GM21381 (cell line): ENCODE measurements at regions not wholly inside any gene's neighbourhood (a gene's known extent, or its start where the extent isn't known, plus 50 kb on each side); places are given as distances from the start of the nearest gene placed in this dataset.
"Not testable (repeated sequence)": the region's sequence is repeated elsewhere in the genome, so short reads cannot be mapped to it uniquely, and the experiment has no call there.

Experiments used
- ATAC-seq: cut with Tn5 transposase; IDR thresholded peaks from one replicate; pipeline ENCODE4 v1.9.1; 2021; ENCODE audit warnings: mild to moderate bottlenecking, moderate library complexity; ENCODE audit not compliant: unreplicated experiment

DNA sequence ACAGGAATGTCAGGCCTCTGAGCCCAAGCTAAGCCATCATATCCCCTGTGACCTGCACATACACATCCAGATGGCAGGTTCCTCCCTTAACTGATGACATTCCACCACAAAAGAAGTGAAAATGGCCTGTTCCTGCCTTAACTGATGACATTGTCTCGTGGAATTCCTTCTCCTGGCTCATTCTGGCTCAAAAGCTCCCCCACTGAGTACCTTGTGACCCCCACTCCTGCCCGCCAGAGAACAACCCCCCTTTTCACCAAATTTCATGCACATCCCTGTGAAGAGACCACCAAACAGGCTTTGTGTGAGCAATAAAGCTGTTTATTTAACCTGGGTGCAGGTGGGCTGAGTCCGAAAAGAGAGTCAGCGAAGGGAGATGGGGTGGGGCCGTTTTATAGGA, 447.4 kb downstream of the FGF13 start:
- ATAC-seq = not testable (repeated sequence)

GRCh38 chrX:138270931-138271330, 440.6 kb downstream of the FGF13 start:
- ATAC-seq = no peak

DNA sequence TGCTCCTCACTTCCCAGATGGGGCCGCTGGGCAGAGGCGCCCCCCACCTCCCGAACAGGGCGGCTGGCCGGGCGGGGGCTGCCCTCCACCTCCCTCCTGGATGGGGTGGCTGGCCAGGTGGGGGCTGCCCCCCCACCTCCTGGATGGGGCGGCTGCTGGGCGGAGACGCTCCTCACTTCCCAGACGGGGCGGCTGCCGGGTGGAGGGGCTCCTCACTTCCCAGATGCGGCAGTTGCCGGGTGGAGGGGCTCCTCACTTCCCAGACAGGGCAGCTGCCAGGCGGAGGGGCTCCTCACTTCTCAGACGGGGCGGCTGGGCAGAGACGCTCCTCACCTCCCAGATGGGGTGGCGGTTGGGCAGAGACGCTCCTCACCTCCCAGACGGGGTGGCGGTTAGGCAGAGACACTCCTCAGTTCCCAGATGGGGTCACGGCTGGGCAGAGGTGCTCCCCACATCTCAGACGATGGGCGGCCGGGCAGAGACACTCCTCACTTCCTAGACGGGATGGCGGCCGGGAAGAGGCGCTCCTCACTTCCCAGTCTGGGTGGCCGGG, 428.8 kb downstream of the FGF13 start:
- ATAC-seq = not testable (repeated sequence)

DNA sequence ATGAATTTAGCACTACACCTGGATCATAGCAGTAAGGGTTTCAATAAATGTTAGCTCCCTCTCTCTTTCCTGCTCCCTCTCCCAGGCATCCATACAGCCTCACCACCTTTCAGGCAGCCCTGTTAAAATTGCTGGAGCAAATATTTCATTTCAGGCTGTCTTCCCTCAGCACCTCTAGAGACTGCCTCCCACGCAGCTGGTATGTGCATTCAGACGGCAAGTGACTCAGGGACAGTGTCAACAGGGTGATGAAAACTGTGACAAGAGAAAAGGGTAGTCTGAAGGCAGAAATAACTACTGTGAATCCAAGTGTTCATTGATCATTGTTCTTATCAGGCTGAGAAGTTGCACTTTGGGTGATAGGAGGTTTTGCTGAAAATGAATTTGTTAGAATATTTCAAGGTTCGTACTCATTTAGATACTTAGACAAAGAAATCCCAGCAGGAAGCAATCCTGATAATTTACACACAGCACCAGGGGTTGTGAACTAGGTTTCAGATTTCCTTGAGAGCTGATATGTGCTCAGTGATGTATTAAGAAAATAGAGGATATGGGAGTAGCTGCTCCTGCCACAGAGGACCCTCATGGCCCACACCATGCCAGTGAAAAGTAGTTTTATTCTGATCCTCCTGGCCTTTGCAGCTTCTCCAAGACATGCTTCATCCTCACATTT, 424.2 kb downstream of the FGF13 start:
- ATAC-seq = no peak

DNA sequence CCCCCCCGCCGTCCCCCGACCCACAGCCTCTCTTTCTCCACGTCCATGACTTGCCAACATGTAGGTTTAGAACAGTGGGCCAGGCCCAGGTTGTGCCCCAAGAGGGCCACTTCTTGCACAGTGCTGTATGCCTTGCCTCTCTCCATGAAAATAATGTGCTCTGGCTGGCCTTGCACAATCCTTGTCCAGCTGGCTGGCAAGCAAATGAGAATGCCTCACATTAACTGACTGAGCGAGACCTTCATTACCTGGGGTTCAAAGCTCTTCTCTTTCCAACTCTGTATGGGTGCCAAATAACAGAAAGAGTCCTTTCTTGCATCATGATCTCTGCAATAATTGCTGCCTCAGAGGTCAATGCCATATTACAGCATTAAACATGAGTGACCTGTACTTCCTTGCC, 416.6 kb downstream of the FGF13 start:
- no peak for ATAC-seq

DNA sequence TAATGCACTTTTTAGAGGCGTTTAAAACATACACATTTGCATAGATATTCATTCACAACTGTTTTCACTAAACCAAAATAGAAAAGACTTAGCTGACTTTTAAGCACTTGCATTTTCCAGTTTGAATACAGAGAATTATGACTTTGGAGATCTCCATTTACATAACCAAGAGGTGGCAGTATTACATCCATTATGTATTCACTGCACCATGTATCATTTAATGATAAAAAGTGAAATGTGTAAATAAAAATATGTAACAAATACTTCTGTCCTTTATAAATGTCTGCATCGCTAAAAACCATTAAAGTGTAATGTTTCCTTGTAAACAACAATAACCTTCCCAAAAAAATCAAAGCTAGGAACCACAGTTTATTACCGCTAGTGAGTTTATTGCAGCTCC, 413.2 kb downstream of the FGF13 start:
- ATAC-seq = no peak

DNA sequence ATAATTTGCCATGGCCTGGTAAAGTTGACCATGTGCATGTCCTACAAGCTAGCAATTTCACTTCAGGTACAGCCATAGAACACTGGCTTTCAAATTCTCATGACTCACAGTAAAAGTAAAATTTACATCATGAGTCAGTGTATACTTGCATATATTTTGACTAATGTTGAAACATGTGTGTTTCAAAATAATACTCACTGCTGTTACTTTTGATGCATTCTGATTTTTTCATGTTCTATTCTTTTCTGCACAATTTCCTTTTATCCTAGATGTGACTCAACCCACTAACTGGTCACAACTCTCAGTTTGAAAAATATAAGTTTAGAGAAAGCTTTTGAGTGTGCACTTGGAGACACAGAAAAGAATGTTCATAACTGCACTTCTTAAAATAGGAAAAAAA, 365.7 kb downstream of the FGF13 start:
- no peak for ATAC-seq

DNA sequence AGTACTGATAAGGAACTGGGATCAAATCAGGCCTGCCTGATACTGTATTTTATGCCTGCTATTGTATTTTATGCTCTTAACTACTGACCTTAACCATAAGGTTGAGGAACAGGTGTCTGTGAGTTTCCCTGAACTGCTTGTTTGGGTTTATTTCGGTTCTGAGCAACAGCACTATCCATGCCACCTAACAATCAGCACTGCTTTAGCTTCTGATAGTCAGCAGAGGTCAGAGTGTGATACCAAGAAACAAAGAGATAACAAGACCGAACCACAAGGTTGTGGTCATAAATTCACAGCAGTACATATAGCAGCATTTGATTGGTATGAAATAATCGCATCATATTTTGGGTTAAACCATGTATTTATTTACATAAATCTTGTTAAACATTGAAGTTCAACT, 362.2 kb downstream of the FGF13 start:
- no peak for ATAC-seq

- no peak for ATAC-seq
Observed at GRCh38 chrX:138378876-138379275, 332.6 kb downstream of the FGF13 start.

- no peak for ATAC-seq
Observed at GRCh38 chrX:138408101-138408500, 303.4 kb downstream of the FGF13 start.

- no peak for ATAC-seq
Observed at GRCh38 chrX:138411048-138411447, 300.5 kb downstream of the FGF13 start.
